GM12878 (cell line): ENCODE measurements at regions not wholly inside any gene's neighbourhood (a gene's known extent, or its start where the extent isn't known, plus 50 kb on each side); places are given as distances from the start of the nearest gene placed in this dataset.

ENCODE experiments used
- ATAC-seq: fragments of 200-7000 bp; cut with Tn5 transposase; 3 replicates; pipeline ENCODE4 v1.9.1; 2020; ENCODE audit warnings: mild to moderate bottlenecking, moderate library complexity
- BruUV-seq: library from RNA; stranded (reverse); fragments of 400-500 nt; replicated peaks from 2 replicates; lab custom pipeline; 2021; lab: Mats Ljungman, UMichigan
- CTCF ChIA-PET: fragments of 300-600 bp; sonication (Branson Sonifier 250); formaldehyde crosslinking; extraction: SDS; loops from one replicate; lab custom pipeline; 2021; ENCODE audit warnings: inconsistent platforms; lab: Yijun Ruan, JAX
- POLR2A ChIA-PET: fragments of 350-600 bp; formaldehyde crosslinking; extraction: SDS; loops from one replicate; lab custom pipeline; 2021; ENCODE audit warnings: inconsistent platforms; lab: Charles Lee
- RAD21 ChIA-PET: fragments of 300-600 bp; sonication (Branson Sonifier 250); formaldehyde crosslinking; loops from one replicate; lab custom pipeline; 2023; ENCODE audit warnings: antibody characterized with exemption; ENCODE audit not compliant: unreplicated experiment; lab: Charles Lee
- SMC1A ChIA-PET: fragments of 300-600 bp; sonication (Branson Sonifier 250); formaldehyde crosslinking; loops from one replicate; lab custom pipeline; 2023; ENCODE audit not compliant: unreplicated experiment, uncharacterized antibody; lab: Charles Lee
- DNase-seq: peaks from one replicate; pipeline ENCODE4 v3.0.0-alpha.2; 2011; ENCODE audit warnings: low read depth, low spot score
- FAIRE-seq: peaks from 3 replicates; lab custom pipeline; 2011; peaks lifted over from hg19 to GRCh38; lab: Jason Lieb, UNC
- H2AFZ ChIP-seq: 2 replicates; pipeline ENCODE4 v1.6.0; 2011; ENCODE audit warnings: low read depth, low read length, control low read depth; ENCODE audit not compliant: control insufficient read depth
- H3K27ac ChIP-seq: 2 replicates; pipeline ENCODE4 v1.5.1; 2011; ENCODE audit warnings: control low read depth; ENCODE audit not compliant: control insufficient read depth, insufficient read depth
- H3K27me3 ChIP-seq, 2 experiments: replicated peaks in 1 of 2; 2 replicates each; pipeline versions ENCODE4 v1.6.0 to v1.6.1; 2011; ENCODE audit warnings: low read length in 1 of 2; ENCODE audit not compliant: control insufficient read depth in 2 of 2, insufficient read depth in 2 of 2
- H3K36me3 ChIP-seq, 2 experiments: 2 replicates each; pipeline ENCODE4 v1.5.1; 2011; ENCODE audit warnings: low read length in 1 of 2; ENCODE audit not compliant: control insufficient read depth in 2 of 2, insufficient read depth in 2 of 2
- H3K4me1 ChIP-seq: 2 replicates; pipeline ENCODE4 v1.6.1; 2011; ENCODE audit warnings: mild to moderate bottlenecking, low read length, moderate library complexity, mixed read lengths; ENCODE audit not compliant: control insufficient read depth, insufficient read depth
- H3K4me2 ChIP-seq: 2 replicates; pipeline ENCODE4 v1.6.0; 2011; ENCODE audit warnings: control low read depth; ENCODE audit not compliant: control insufficient read depth, insufficient read depth
- H3K4me3 ChIP-seq: fragments of 200-600 bp; sonication (generic); 2 replicates; pipeline ENCODE4 v1.5.1; 2016
- H3K79me2 ChIP-seq: 2 replicates; pipeline ENCODE4 v1.6.0; 2011; ENCODE audit warnings: low read length; ENCODE audit not compliant: control insufficient read depth, insufficient read depth
- H3K9ac ChIP-seq: 2 replicates; pipeline ENCODE4 v1.8.0; 2011; ENCODE audit warnings: low read length, control low read depth, mixed read lengths; ENCODE audit not compliant: control insufficient read depth, insufficient read depth
- H3K9me3 ChIP-seq: replicated peaks from 3 replicates; pipeline ENCODE4 v1.5.1; 2011; ENCODE audit warnings: mild to moderate bottlenecking, low read length; ENCODE audit not compliant: control insufficient read depth, insufficient read depth
- H4K20me1 ChIP-seq: 2 replicates; pipeline ENCODE4 v1.6.0; 2011; ENCODE audit not compliant: control insufficient read depth, insufficient read depth
- ATF2 ChIP-seq: IDR thresholded peaks from 2 replicates; pipeline ENCODE4 v1.6.1; 2012; ENCODE audit warnings: low read length, inconsistent platforms
- BHLHE40 ChIP-seq, 2 experiments: fragments of 450-650 bp in 1 of 2; IDR thresholded peaks; 2 replicates each; pipeline ENCODE4 v1.6.1; 2011 to 2017; ENCODE audit warnings: low read depth in 2 of 2, borderline replicate concordance in 1 of 2, improper control_type of control experiment in 1 of 2, low read length in 1 of 2, mild to moderate bottlenecking in 1 of 2
- CBX3 ChIP-seq: fragments of 200-600 bp; sonication (generic); IDR thresholded peaks from 2 replicates; pipeline ENCODE4 v1.6.1; 2016; ENCODE audit warnings: low read depth, borderline replicate concordance
- CEBPB ChIP-seq, 2 experiments: fragments of 150-350 bp in 1 of 2; IDR thresholded peaks; 2 replicates each; pipeline ENCODE4 v1.6.1; 2012 to 2014; ENCODE audit warnings: low read depth in 2 of 2, low read length in 2 of 2, borderline replicate concordance in 1 of 2, inconsistent platforms in 1 of 2
- CREM ChIP-seq: IDR thresholded peaks from 2 replicates; pipeline ENCODE4 v1.6.1; 2014; ENCODE audit warnings: antibody characterized with exemption, low read depth
- ELK1 ChIP-seq: IDR thresholded peaks from 2 replicates; pipeline ENCODE4 v1.6.1; 2012; ENCODE audit warnings: low read depth, low read length, improper control_type of control experiment
- GABPA ChIP-seq: IDR thresholded peaks from 2 replicates; pipeline ENCODE4 v1.6.1; 2014; ENCODE audit warnings: antibody characterized with exemption, low read depth, mild to moderate bottlenecking, inconsistent platforms
- IRF4 ChIP-seq: IDR thresholded peaks from 2 replicates; pipeline ENCODE4 v1.6.1; 2011; ENCODE audit warnings: low read depth, low read length
- MEF2A ChIP-seq: IDR thresholded peaks from 2 replicates; pipeline ENCODE4 v1.6.1; 2011; ENCODE audit warnings: low read depth, mild to moderate bottlenecking, low read length, moderate library complexity; ENCODE audit not compliant: insufficient read depth
- NFIC ChIP-seq: IDR thresholded peaks from 2 replicates; pipeline ENCODE4 v1.6.1; 2012; ENCODE audit warnings: low read depth, mild to moderate bottlenecking, inconsistent platforms, low read length, moderate library complexity
- NKRF ChIP-seq: fragments of 450-650 bp; conservative IDR thresholded peaks from 2 replicates; pipeline ENCODE4 v1.6.1; 2017; ENCODE audit warnings: mild to moderate bottlenecking, moderate library complexity
- NR2C1 ChIP-seq: fragments of 450-650 bp; IDR thresholded peaks from 2 replicates; pipeline ENCODE4 v1.6.1; 2017; ENCODE audit warnings: antibody characterized with exemption, mild to moderate bottlenecking, moderate library complexity
- SIX5 ChIP-seq: IDR thresholded peaks from 2 replicates; pipeline ENCODE4 v1.6.1; 2011; ENCODE audit warnings: mild to moderate bottlenecking, low read depth, low read length, moderate library complexity; ENCODE audit not compliant: severe bottlenecking
- SMAD5 ChIP-seq: IDR thresholded peaks from 2 replicates; pipeline ENCODE4 v1.6.1; 2016; ENCODE audit warnings: antibody characterized with exemption, low read depth
- SMARCA5 ChIP-seq: fragments of 450-650 bp; IDR thresholded peaks from 2 replicates; pipeline ENCODE4 v1.6.1; 2017; ENCODE audit warnings: mild to moderate bottlenecking
- SPI1 ChIP-seq: IDR thresholded peaks from 2 replicates; pipeline ENCODE4 v1.6.1; 2011; ENCODE audit warnings: low read depth, mild to moderate bottlenecking, low read length, moderate library complexity, borderline replicate concordance; ENCODE audit not compliant: insufficient read depth
- SREBF1 ChIP-seq: IDR thresholded peaks from 2 replicates; pipeline ENCODE4 v1.6.1; 2012; ENCODE audit warnings: mild to moderate bottlenecking, low read length
- TAF1 ChIP-seq: IDR thresholded peaks from 2 replicates; pipeline ENCODE4 v1.6.1; 2011; ENCODE audit warnings: mild to moderate bottlenecking, low read depth, low read length, borderline replicate concordance
- TCF12 ChIP-seq: IDR thresholded peaks from 2 replicates; pipeline ENCODE4 v1.6.1; 2011; ENCODE audit warnings: low read depth, mild to moderate bottlenecking, low read length
- WGBS: methylation state at CpG from one replicate; pipeline ENCODE4 v1.1.6; 2016; ENCODE audit warnings: low lambda C conversion rate; ENCODE audit not compliant: insufficient replicate concordance, insufficient coverage; ENCODE audit errors: missing lambda C conversion rate; 5-methylcytosine and 5-hydroxymethylcytosine counted together
- in situ Hi-C: fragments of 300-500 bp; cut with MboI; formaldehyde crosslinking; loops from 9 replicates; pipeline ENCODE4 v1.14.3; 2018; ENCODE audit warnings: mixed read lengths
- intact Hi-C: fragments of 100-400 bp; cut with micrococcal nuclease; formaldehyde crosslinking; loops from one replicate; pipeline ENCODE4 v1.14.2; 2022; ENCODE audit not compliant: unreplicated experiment

GRCh38 chr12:61863811-61864210, 396.4 kb upstream of the USP15 start:
- Histone ChIP-seq H2AFZ (no peak overlapping the region), H3K27ac (no peak overlapping the region), H3K79me2 (no peaks in the 10 kb centered on the region), H4K20me1 (no peaks in the 10 kb centered on the region), H3K9ac (no peak overlapping the region), H3K9me3 (no peaks in the 10 kb centered on the region), H3K4me2 (no peak overlapping the region), H3K36me3 (no peaks in the 10 kb centered on the region), H3K27me3 (no peaks in the 10 kb centered on the region), H3K4me1 (no peaks in the 10 kb centered on the region), H3K4me3 (no peak overlapping the region)
- SMC1A ChIA-PET, result no interaction called here
- ATAC-seq (no peak), DNase-seq (no peak), FAIRE-seq (no peak)
- intact Hi-C loops, result no loop called here
- in situ Hi-C loops, result no loop called here
- CTCF ChIA-PET, result interaction anchor here (1.3 kb wide), 1 partner anchor 12 kb away, joined by 3 read pairs; no protein-coding TSS in a partner anchor
- WGBS, result 21% methylated on average over 6 of the region's 6 CpGs
- BruUV-seq, result no TSS peak
- RAD21 ChIA-PET, result no interaction called here
- POLR2A ChIA-PET, result no interaction called here
- TF ChIP-seq CREM (no peak), CBX3 (no peak), TAF1 (no peak), ATF2 (no peak), TCF12 (no peak), CEBPB (IDR thresholded peaks at IDR 0.05; ENCODE audit: borderline replicate concordance in 1 of 2, low read depth in 2 of 2, low read length in 2 of 2) (no peak), GABPA (no peak), SMAD5 (no peak), NR2C1 (no peak), NKRF (no peak), SIX5 (no peak), SREBF1 (no peak), ELK1 (no peak), NFIC (no peak), MEF2A (no peak), SPI1 (no peak), SMARCA5 (no peak), IRF4 (no peak), BHLHE40 (IDR thresholded peaks at IDR 0.05; ENCODE audit: borderline replicate concordance in 1 of 2, low read depth in 2 of 2, low read length in 1 of 2) (no peak)
